Keratinocyte (primary cell): ENCODE measurements at regions not wholly inside any gene's neighbourhood (a gene's known extent, or its start where the extent isn't known, plus 50 kb on each side); places are given as distances from the start of the nearest gene placed in this dataset.

Experiments
- DNase-seq: peaks from one replicate; pipeline ENCODE4 v3.0.0-alpha.2; 2011; ENCODE audit warnings: low read depth, missing footprints, low spot score
- FAIRE-seq: peaks from 2 replicates; lab custom pipeline; 2011; peaks lifted over from hg19 to GRCh38; lab: Jason Lieb, UNC
- H2AFZ ChIP-seq: 2 replicates; pipeline ENCODE4 v1.6.0; 2012; ENCODE audit warnings: low read length, control low read depth, inconsistent platforms; ENCODE audit not compliant: control insufficient read depth
- H3K27ac ChIP-seq: 2 replicates; pipeline ENCODE4 v1.5.1; 2011; ENCODE audit warnings: low read length; ENCODE audit not compliant: control insufficient read depth, insufficient read depth
- H3K27me3 ChIP-seq: 3 replicates; pipeline ENCODE4 v1.6.0; 2011; ENCODE audit warnings: low read length; ENCODE audit not compliant: control insufficient read depth, insufficient read depth; ENCODE audit errors: extremely low read depth
- H3K36me3 ChIP-seq, 2 experiments: 2 replicates in 1 of 2; 3 replicates in 1 of 2; pipeline ENCODE4 v1.5.1; 2011; ENCODE audit warnings: low read length in 2 of 2, mild to moderate bottlenecking in 1 of 2; ENCODE audit not compliant: control insufficient read depth in 2 of 2, insufficient read depth in 2 of 2; ENCODE audit errors: extremely low read depth in 1 of 2
- H3K4me1 ChIP-seq: 3 replicates; pipeline ENCODE4 v1.5.1; 2011; ENCODE audit warnings: low read length; ENCODE audit not compliant: control insufficient read depth, insufficient read depth; ENCODE audit errors: extremely low read depth
- H3K4me2 ChIP-seq: 3 replicates; pipeline ENCODE4 v1.6.0; 2011; ENCODE audit warnings: low read depth, low read length; ENCODE audit not compliant: control insufficient read depth, insufficient read depth; ENCODE audit errors: extremely low read depth
- H3K4me3 ChIP-seq, 3 experiments: fragments of 200-600 bp in 1 of 3; sonication (generic) in 1 of 3; 2 replicates in 2 of 3; 3 replicates in 1 of 3; pipeline ENCODE4 v1.5.1; 2011 to 2016; ENCODE audit warnings: low read length in 3 of 3, mild to moderate bottlenecking in 3 of 3, control low read depth in 2 of 3, inconsistent platforms in 1 of 3, low read depth in 1 of 3, mixed read lengths in 1 of 3, mixed run types in 1 of 3, moderate library complexity in 1 of 3; ENCODE audit not compliant: control insufficient read depth in 2 of 3, insufficient read depth in 2 of 3; ENCODE audit errors: extremely low read depth in 1 of 3
- H3K79me2 ChIP-seq: 2 replicates; pipeline ENCODE4 v1.6.0; 2012; ENCODE audit warnings: low read length; ENCODE audit not compliant: control insufficient read depth, insufficient read depth
- H3K9ac ChIP-seq: 3 replicates; pipeline ENCODE4 v1.6.0; 2011; ENCODE audit warnings: low read length; ENCODE audit not compliant: control insufficient read depth, insufficient read depth; ENCODE audit errors: extremely low read depth
- H3K9me1 ChIP-seq: 3 replicates; pipeline ENCODE4 v1.6.0; 2011; ENCODE audit warnings: low read length; ENCODE audit not compliant: control insufficient read depth, insufficient read depth; ENCODE audit errors: extremely low read depth
- H3K9me3 ChIP-seq: 2 replicates; pipeline ENCODE4 v1.5.1; 2012; ENCODE audit warnings: low read depth, low read length; ENCODE audit not compliant: control insufficient read depth
- H4K20me1 ChIP-seq: 3 replicates; pipeline ENCODE4 v1.6.0; 2011; ENCODE audit warnings: low read length; ENCODE audit not compliant: control insufficient read depth, insufficient read depth; ENCODE audit errors: extremely low read depth
- CTCF ChIP-seq, 3 experiments: IDR thresholded peaks in 1 of 3; conservative IDR thresholded peaks in 1 of 3; optimal IDR thresholded peaks in 1 of 3; 2 replicates in 2 of 3; 3 replicates in 1 of 3; pipeline versions ENCODE3 to v1.5.1; 2011; ENCODE audit warnings: low read length in 3 of 3, mild to moderate bottlenecking in 3 of 3, moderate library complexity in 2 of 3, control low read depth in 1 of 3, inconsistent platforms in 1 of 3; ENCODE audit not compliant: insufficient read depth in 2 of 3; ENCODE audit errors: extremely low read depth in 1 of 3
- EZH2 ChIP-seq: IDR thresholded peaks from one replicate; pipeline ENCODE4 v1.6.1; 2012; ENCODE audit warnings: inconsistent platforms, mild to moderate bottlenecking, low read length, moderate library complexity
- dilution Hi-C: fragments of 300-500 bp; cut with MboI; formaldehyde crosslinking; loops from one replicate; pipeline ENCODE4 v1.7.0; 2020; ENCODE audit warnings: low sequenced_read_pairs; ENCODE audit not compliant: extremely low pct_ligation_motif_present

- no peaks in the 10 kb centered on the region for H3K9me3 ChIP-seq
- dilution Hi-C loops = no loop called here
- no peak overlapping the region for H3K9ac ChIP-seq
- H3K79me2 ChIP-seq = no peaks in the 10 kb centered on the region
- H4K20me1 ChIP-seq = no peaks in the 10 kb centered on the region
- peak; percentile 3 to 18 (median 12) for TF ChIP-seq CTCF (optimal IDR thresholded peaks at IDR 0.05 in 1 of 3, IDR thresholded peaks at IDR 0.05 in 1 of 3, conservative IDR thresholded peaks at IDR 0.05 in 1 of 3; ENCODE audit: extremely low read depth in 1 of 3, insufficient read depth in 2 of 3, low read length in 3 of 3)
- no peak for TF ChIP-seq EZH2
- no peak for FAIRE-seq
- H3K4me3 ChIP-seq = no peak overlapping the region
- no peak overlapping the region for H2AFZ ChIP-seq
- no peak overlapping the region for H3K27ac ChIP-seq
- DNase-seq = no peak
- no peaks in the 10 kb centered on the region for H3K27me3 ChIP-seq
- no peak overlapping the region for H3K4me2 ChIP-seq
- H3K9me1 ChIP-seq = no peaks in the 10 kb centered on the region
- H3K36me3 ChIP-seq = no peaks in the 10 kb centered on the region
- no peaks in the 10 kb centered on the region for H3K4me1 ChIP-seq
These were observed 117.4 kb downstream of the CDCA7 start for GRCh38 chr2:173472112-173472511.

DNA sequence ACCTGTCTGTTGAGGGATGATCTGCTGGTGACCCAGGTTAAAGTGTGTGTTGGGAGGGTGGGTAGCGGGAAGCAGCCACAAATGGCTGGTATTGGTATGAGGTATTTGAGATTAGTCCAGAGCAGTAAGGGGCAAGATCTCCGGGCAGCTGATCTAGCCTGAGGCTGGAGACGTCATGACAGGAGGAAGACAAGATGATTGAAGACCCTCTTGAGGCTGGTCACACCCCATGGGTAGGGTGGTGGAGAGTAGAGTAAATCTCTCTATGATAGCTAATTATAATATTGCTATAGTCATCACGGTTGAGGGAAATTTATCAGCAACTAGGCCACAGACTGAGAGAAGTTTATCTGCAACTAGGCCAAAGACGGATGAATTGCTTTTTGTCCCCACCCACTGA, 128.5 kb downstream of the CDCA7 start:
- Histone ChIP-seq H4K20me1 (no peaks in the 10 kb centered on the region), H3K27ac (no peak overlapping the region), H3K9me1 (no peaks in the 10 kb centered on the region), H3K4me3 (no peak overlapping the region), H3K27me3 (no peaks in the 10 kb centered on the region), H3K4me1 (no peaks in the 10 kb centered on the region), H3K36me3 (no peaks in the 10 kb centered on the region), H3K9me3 (no peaks in the 10 kb centered on the region), H3K79me2 (no peaks in the 10 kb centered on the region), H3K9ac (no peak overlapping the region), H3K4me2 (no peak overlapping the region), H2AFZ (no peak overlapping the region)
- dilution Hi-C loops = no loop called here
- TF ChIP-seq EZH2 (no peak), CTCF (optimal IDR thresholded peaks at IDR 0.05 in 1 of 3, IDR thresholded peaks at IDR 0.05 in 1 of 3, conservative IDR thresholded peaks at IDR 0.05 in 1 of 3; ENCODE audit: extremely low read depth in 1 of 3, insufficient read depth in 2 of 3, low read length in 3 of 3) (no peak)
- no peak for FAIRE-seq
- no peak for DNase-seq
